CD4-positive, alpha-beta T cell (primary cell): ENCODE measurements at regions not wholly inside any gene's neighbourhood (a gene's known extent, or its start where the extent isn't known, plus 50 kb on each side); places are given as distances from the start of the nearest gene placed in this dataset.

Source experiments
- ATAC-seq: fragments of 200-7000 bp; cut with Tn5 transposase; one replicate; pipeline ENCODE4 v1.10.0; 2022; ENCODE audit warnings: mild to moderate bottlenecking; ENCODE audit not compliant: poor library complexity
- CTCF ChIA-PET: fragments of 350-600 bp; sonication (Branson Sonifier 250); formaldehyde crosslinking; loops from one replicate; lab custom pipeline; 2021; ENCODE audit warnings: antibody characterized with exemption, inconsistent platforms; lab: Charles Lee
- POLR2A ChIA-PET: fragments of 350-600 bp; sonication (Branson Sonifier 250); formaldehyde crosslinking; loops from one replicate; lab custom pipeline; 2021; ENCODE audit warnings: antibody characterized with exemption, inconsistent platforms; lab: Charles Lee
- DNase-seq, 14 experiments: peaks; one replicate each; pipeline ENCODE4 v3.0.0-alpha.2; 2013 to 2020; ENCODE audit warnings: mixed read lengths in 2 of 14
- H3K27ac ChIP-seq, 2 donors: one replicate each; pipeline versions ENCODE4 v1.5.1 to v1.7.0; 2013; ENCODE audit warnings: low read length in 2 of 2, low read depth in 1 of 2, mild to moderate bottlenecking in 1 of 2
- H3K27me3 ChIP-seq, 2 experiments: 1 replicate in 1 of 2; 2 replicates in 1 of 2; pipeline versions ENCODE4 v1.6.1 to v1.7.0; 2013; ENCODE audit warnings: low read length in 2 of 2, control low read depth in 1 of 2, mild to moderate bottlenecking in 1 of 2, moderate library complexity in 1 of 2; ENCODE audit not compliant: insufficient read depth in 2 of 2, control insufficient read depth in 1 of 2
- H3K36me3 ChIP-seq: one replicate; pipeline ENCODE4 v1.6.1; 2013; ENCODE audit warnings: low read length, control low read depth; ENCODE audit not compliant: insufficient read depth
- H3K4me1 ChIP-seq: one replicate; pipeline ENCODE4 v1.6.1; 2013; ENCODE audit warnings: low read length, control low read depth; ENCODE audit not compliant: insufficient read depth
- H3K4me3 ChIP-seq: one replicate; pipeline ENCODE4 v1.5.1; 2013; ENCODE audit warnings: mild to moderate bottlenecking, low read length, moderate library complexity
- H3K9me3 ChIP-seq, 2 experiments: 1 replicate in 1 of 2; 2 replicates in 1 of 2; pipeline versions ENCODE4 v1.6.1 to v1.7.0; 2013; ENCODE audit warnings: low read length in 2 of 2, mild to moderate bottlenecking in 2 of 2, control low read depth in 1 of 2, moderate library complexity in 1 of 2; ENCODE audit not compliant: control insufficient read depth in 1 of 2, insufficient read depth in 1 of 2
- H3K27ac Mint-ChIP-seq: one replicate; pipeline ENCODE4 v1.8.0; 2020; ENCODE audit warnings: mixed read lengths
- H3K27me3 Mint-ChIP-seq: one replicate; pipeline ENCODE4 v1.8.0; 2021; ENCODE audit warnings: mixed read lengths
- H3K36me3 Mint-ChIP-seq: one replicate; pipeline ENCODE4 v1.8.0; 2021; ENCODE audit warnings: low read depth, mixed read lengths
- H3K4me1 Mint-ChIP-seq: one replicate; pipeline ENCODE4 v1.8.0; 2021; ENCODE audit warnings: low read depth, mixed read lengths
- H3K4me3 Mint-ChIP-seq: one replicate; pipeline ENCODE4 v1.8.0; 2020; ENCODE audit warnings: mild to moderate bottlenecking, mixed read lengths
- H3K9me3 Mint-ChIP-seq: one replicate; pipeline ENCODE4 v1.8.0; 2020; ENCODE audit warnings: mixed read lengths
- CTCF ChIP-seq: fragments of 200-600 bp; IDR thresholded peaks from one replicate; pipeline ENCODE4 v1.8.0; 2022; ENCODE audit warnings: antibody characterized with exemption, mild to moderate bottlenecking
- intact Hi-C, 2 experiments: fragments of 100-400 bp; cut with DNase I in 1 of 2; cut with micrococcal nuclease in 1 of 2; formaldehyde crosslinking; loops; one replicate each; pipeline versions ENCODE4 v1.15.1 to v1.9.0; 2023 to 2025; cut with DNase I, micrococcal nuclease

- no peak overlapping the region for H3K27ac ChIP-seq
- no peaks in the 10 kb centered on the region for H3K36me3 ChIP-seq
- DNase-seq (no peak), ATAC-seq (no peak)
- ChIA-PET POLR2A (no interaction called here), CTCF (no interaction called here)
- H3K9me3 ChIP-seq: no peaks in the 10 kb centered on the region
- H3K27me3 Mint-ChIP-seq: no peaks in the 10 kb centered on the region
- H3K27me3 ChIP-seq: no peaks in the 10 kb centered on the region
- H3K36me3 Mint-ChIP-seq: no peaks in the 10 kb centered on the region
- intact Hi-C loops: no loop called here
- no peaks in the 10 kb centered on the region for H3K4me1 ChIP-seq
- no peaks in the 10 kb centered on the region for H3K9me3 Mint-ChIP-seq
- H3K27ac Mint-ChIP-seq: no peak overlapping the region
- no peak overlapping the region for H3K4me3 Mint-ChIP-seq
- no peak overlapping the region for H3K4me3 ChIP-seq
- TF ChIP-seq CTCF: no peak
- no peaks in the 10 kb centered on the region for H3K4me1 Mint-ChIP-seq
Measured at GRCh38 chr21:15195768-15196167, 131.0 kb upstream of the NRIP1 start.

- Mint-ChIP-seq H3K4me1 (no peaks in the 10 kb centered on the region), H3K27ac (no peak overlapping the region), H3K27me3 (no peaks in the 10 kb centered on the region), H3K36me3 (no peaks in the 10 kb centered on the region), H3K9me3 (no peaks in the 10 kb centered on the region), H3K4me3 (no peak overlapping the region)
- ChIA-PET CTCF (no interaction called here), POLR2A (no interaction called here)
- Histone ChIP-seq H3K27ac (no peak overlapping the region), H3K9me3 (no peaks in the 10 kb centered on the region), H3K4me1 (no peaks in the 10 kb centered on the region), H3K36me3 (no peaks in the 10 kb centered on the region), H3K4me3 (no peak overlapping the region), H3K27me3 (no peaks in the 10 kb centered on the region)
- ATAC-seq (no peak), DNase-seq (no peak)
- intact Hi-C loops: no loop called here
- no peak for TF ChIP-seq CTCF
Measured at GRCh38 chr21:15197696-15198095, 132.9 kb upstream of the NRIP1 start.

DNA sequence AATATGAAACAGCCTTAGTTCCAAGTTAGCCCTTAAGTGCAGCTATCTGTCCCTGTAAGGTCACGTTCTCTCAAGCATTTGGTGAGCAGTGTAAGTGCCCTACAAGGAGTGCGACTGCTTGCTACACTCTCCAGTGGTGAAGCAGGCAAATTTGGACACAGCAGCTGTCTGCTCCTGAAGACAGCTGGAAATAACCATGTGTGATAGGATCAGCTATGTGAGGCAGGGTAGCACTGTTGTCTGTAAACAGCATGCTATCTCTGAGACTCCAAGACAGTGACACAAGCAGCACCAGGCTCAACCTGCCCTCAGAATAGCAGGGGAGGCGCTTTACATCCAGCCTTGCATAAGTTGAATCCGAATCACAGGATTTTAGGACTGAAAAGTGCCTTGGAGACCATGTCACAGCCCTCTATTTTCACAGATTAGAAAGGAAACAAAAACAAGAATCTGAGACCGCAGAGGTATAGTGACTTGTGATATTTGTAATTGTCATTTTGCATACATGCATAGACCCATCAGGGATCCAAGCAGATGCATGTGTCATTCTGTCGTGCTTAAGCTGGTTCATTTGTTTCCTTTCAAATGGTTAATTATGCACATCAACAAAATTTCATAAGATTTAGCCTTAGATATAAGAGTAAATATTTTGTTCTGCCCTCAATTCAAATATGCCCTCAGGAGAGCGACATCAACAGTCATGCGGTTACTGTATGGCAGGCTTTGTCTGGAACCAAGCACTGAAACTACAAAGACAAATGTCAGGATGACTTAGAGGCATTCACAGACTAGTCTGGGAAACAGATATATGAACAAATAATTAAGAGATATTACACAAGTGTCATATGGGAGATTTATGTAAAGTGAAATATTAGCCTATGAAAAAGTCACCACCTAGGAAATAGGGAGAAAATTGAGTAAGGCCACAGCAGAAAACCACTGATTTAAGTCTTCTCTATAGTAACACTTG lies 134.9 kb upstream of the NRIP1 start:
- intact Hi-C loops: no loop called here
- no peaks in the 10 kb centered on the region for H3K36me3 ChIP-seq
- ChIA-PET CTCF (no interaction called here), POLR2A (no interaction called here)
- no peaks in the 10 kb centered on the region for H3K36me3 Mint-ChIP-seq
- no peak overlapping the region for H3K27ac Mint-ChIP-seq
- TF ChIP-seq CTCF: no peak
- no peak for DNase-seq
- no peaks in the 10 kb centered on the region for H3K27me3 ChIP-seq
- peaks cover 4% of the 10 kb centered on the region for H3K27me3 Mint-ChIP-seq
- no peak overlapping the region for H3K27ac ChIP-seq
- H3K4me3 Mint-ChIP-seq: no peak overlapping the region
- H3K9me3 Mint-ChIP-seq: no peaks in the 10 kb centered on the region
- no peaks in the 10 kb centered on the region for H3K4me1 Mint-ChIP-seq
- H3K4me3 ChIP-seq: no peak overlapping the region
- ATAC-seq: no peak
- H3K4me1 ChIP-seq: no peaks in the 10 kb centered on the region
- no peaks in the 10 kb centered on the region for H3K9me3 ChIP-seq
